HG03139 (cell line): ENCODE measurements at regions not wholly inside any gene's neighbourhood (a gene's known extent, or its start where the extent isn't known, plus 50 kb on each side); places are given as distances from the start of the nearest gene placed in this dataset.
"Not testable (repeated sequence)": the region's sequence is repeated elsewhere in the genome, so short reads cannot be mapped to it uniquely, and the experiment has no call there.

ENCODE experiments used
- ATAC-seq: cut with Tn5 transposase; IDR thresholded peaks from one replicate; pipeline ENCODE4 v1.9.1; 2021; ENCODE audit not compliant: unreplicated experiment

DNA sequence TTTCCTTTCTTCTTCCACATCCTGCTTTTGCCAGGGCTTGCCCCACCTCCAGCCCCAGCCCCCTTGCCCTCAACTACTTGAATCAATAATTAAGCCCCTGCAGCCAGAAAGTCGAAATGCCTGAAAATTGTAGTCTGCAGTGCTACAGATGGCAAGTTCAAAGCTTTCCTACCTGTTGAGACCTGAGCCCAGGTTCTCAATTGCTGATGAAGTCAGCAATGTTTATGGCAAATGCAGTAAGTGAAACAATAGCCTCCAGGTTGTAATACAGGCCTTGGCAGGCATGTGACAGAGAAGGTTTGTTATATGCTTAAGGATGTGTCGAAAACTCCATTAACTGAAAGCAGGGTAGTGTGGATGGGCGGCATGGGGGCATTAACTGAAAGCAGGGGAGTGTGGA, 181.1 kb upstream of the SESN3 start:
- no peak for ATAC-seq

DNA sequence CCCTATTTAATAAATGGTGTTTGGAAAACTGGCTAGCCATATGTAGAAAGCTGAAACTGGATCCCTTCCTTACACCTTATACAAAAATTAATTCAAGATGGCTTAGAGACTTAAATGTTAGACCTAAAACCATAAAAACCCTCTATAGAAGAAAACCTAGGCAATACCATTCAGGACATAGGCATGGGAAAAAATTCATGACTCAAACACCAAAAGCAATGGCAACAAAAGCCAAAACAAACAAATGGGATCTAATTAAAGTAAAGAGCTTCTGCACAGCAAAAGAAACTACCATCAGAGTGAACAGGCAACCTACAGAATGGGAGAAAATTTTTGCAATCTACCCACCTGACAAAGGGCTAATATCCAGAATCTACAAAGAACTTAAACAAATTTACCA, 179.7 kb upstream of the SESN3 start:
- not testable (repeated sequence) for ATAC-seq

DNA sequence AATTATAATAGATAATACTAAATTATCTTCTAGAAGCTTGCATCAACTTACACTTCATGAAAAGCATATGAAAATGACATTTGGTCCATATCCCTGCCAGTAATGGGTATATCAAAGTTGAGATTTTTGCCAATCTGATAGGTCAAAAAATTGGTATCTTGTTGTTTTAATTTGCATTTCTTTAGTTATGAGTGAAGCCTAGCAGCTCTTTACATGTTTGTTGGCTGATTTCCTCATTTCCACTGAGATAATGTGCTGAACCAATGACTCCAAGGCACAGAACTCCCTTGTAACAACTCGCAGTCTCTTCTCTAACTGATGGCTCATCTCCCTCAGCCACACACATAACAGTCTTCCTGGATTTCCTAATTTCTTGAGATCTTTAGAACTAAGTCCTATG, 175.3 kb upstream of the SESN3 start:
- ATAC-seq = no peak

DNA sequence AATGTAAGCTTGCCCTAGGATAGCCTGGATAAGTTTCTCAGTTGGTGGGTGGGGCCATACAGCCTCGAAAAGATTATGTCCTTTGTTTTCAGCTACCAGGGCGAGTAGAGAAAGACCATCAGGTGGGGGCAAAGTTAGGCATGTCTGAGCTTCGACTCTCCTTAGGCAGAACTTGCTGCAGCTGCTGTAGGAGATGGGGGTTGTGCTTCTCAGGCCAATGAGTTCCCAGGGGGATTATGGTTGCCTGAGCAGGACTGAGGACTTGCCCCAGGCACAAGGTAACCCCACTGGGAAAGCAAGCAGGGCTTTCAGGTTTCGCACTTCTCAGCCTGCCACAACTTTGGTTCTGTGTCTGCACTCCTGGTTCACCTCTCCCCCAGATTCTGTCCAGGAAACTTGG, 173.4 kb upstream of the SESN3 start:
- no peak for ATAC-seq

DNA sequence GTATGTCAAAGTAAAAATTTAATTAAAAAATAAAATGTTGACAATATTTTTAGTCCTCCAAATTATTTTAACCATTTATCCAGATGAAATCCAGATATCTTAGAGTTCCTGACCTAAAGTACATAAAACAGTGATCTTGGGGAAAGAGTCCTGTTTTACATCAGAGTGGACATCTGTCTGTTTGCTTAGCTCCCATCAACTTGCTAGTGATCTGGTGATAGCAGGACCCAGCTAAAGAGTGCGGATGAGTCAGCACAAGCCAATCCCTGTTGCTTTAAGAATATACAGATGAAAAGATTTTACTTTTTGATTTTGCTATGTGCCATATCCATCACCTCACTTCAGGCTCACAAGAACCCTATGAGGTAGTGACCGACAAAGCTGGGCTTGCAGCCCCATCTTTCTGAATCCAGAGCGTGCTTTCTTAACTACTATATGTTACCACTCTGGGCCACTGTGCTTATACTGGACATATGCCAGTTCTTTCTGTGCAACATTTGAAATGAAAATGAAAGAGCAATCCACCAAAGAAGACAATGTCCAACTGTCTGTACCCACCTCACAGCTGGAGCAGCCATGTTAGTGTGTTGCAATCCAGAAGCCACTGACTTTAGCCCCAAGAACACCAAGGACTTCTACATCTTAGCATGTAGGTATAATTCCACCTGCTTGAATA, 167.6 kb upstream of the SESN3 start:
- ATAC-seq = no peak

DNA sequence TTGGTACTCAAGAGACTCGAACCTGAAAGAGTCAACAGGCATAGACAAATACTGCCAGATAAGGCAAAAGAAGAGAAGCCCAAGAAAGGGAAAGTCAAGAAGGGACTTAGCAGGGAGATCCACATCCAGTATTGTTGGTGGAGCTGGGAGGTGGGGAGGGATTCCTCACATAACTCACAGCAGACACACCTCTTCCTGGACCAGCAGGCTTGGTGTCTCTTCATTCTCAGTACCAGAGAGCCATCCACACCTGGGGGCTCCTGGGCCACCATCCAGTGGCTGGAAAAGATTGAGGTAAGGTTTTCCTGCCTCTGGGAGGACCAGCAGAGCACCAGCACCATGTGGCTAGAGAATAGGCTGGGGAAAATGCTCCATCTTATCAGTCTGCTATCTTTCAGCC, 161.6 kb upstream of the SESN3 start:
- ATAC-seq = no peak

DNA sequence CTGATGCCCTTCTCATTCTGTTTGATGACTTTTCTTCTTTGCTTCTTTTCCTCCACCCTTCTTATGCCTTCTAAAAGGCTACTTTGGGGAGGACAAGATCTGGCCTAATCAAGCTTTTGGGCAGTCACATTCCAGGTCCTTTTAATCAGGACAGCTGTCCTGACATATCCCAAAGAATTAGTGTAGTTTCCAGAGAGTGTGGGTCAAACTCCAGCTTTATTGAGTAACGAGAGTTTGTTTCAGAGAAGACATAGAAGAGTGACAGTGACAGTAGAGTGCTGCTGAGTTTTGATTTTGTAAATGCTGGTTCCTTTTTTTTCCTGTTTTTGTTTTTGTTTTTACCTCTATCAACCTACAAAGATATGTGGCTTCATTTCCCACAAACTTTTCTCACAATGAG, 158.4 kb upstream of the SESN3 start:
- ATAC-seq = no peak

DNA sequence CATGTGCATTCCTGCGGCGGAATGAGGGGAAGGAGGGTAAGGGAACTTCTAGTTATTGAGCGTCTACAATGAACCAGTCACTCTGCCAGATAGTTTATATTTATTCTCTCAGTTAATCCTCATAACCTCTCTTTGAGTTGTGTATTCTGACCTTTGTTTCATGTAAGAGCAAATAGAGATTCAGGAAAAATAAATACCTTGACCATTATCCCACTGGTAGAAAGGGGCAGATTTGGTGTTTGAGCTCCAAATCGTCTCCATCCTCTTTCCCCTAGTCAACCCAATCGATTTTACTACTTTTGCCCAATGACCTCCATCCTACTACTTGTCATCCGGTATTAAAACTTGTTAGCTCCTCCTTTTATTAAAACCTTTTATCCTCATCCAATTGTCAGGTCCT, 157.1 kb upstream of the SESN3 start:
- no peak for ATAC-seq

DNA sequence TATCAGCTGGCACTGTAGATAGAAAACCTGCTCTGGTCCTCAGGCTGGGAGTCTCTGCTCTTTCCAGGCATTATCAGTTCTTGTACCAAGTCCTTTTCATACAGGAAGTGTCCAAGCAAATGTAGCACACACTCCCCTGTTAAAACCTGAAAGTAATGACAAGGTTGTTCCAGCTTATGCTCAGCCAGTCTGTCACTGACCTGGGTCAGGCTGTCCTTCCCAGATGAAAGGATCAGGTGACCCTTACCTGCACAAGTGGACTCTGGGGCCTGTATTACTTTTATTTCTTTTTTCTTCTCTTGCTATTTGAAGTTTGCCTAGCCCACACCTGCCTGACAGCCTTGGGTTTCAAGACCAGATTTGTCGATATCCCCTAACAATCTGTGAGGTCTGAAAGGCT, 156.3 kb upstream of the SESN3 start:
- ATAC-seq = no peak

DNA sequence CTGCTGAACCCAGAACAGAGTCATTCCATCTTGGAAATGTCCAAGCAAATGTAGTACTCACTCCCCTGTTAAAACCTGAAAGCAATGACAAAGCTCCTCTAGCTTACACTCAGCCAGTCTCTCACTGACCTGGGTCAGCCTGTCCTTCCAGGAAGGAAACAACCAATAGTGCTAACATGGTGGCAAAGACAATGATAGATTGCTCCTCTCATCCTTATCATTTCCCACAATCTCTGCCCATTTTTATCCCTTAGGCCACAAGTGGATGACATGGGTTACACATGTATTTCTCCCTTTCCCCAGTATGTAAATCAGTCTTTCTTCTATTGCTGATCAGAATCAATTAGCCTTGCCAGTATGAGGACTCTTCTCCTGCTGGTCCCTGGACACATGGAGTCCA, 154.6 kb upstream of the SESN3 start:
- no peak for ATAC-seq

DNA sequence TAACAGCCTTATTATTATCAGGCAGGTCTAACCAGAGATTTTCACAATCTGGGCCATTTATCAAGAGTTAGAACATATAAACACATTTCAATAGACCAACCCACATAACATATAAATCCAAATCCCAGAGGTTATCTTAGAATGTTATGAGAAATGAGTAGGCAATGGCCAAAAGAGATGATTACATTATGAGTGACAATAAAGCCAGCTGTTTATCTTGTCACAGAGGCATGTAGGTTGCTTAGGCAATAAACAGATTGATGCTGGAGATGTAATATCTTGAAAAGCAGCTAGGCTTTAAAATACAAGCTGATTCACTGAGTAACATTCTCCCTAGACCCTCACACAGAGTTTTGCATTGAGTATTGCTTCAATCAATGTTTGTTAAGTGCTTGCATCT, 148.5 kb upstream of the SESN3 start:
- no peak for ATAC-seq

DNA sequence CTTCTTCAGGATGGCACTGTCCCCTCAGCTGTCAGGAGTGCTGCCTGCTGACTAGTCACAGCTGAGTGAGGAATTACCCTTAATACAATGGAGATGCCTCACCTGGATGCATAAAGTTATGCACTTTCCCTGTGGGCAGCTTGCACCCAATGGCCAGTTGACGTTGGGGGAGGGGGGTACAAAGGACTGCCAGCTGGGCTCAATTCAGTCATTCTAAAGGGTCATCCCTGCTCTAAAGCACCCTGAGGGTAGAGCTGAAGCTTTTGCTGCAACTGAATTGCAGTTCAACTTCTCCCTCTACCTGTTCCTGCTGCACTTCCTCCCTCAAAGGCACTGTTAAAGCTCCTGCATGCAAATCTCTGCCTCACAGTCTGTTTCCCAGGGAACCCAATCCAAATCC, 147.8 kb upstream of the SESN3 start:
- no peak for ATAC-seq

DNA sequence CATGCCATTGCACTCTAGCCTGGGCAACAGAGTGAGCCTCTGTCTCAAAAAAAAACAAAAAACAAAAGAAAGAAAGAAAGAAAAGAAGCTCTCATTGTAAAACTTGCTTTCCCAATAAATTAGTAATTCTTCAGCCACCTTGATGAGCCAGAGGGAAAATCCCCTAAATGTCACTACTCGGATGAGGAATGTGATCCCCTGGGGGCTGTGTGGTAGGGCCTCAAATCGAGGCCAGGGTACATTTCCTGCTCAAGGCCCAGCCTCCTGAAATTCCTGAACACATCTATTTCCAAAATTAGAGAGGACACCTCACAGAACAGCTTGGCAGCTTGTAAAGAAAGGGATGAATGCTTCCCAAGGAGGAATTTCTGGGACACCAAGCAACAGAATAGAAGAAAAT, 147.1 kb upstream of the SESN3 start:
- ATAC-seq = no peak

DNA sequence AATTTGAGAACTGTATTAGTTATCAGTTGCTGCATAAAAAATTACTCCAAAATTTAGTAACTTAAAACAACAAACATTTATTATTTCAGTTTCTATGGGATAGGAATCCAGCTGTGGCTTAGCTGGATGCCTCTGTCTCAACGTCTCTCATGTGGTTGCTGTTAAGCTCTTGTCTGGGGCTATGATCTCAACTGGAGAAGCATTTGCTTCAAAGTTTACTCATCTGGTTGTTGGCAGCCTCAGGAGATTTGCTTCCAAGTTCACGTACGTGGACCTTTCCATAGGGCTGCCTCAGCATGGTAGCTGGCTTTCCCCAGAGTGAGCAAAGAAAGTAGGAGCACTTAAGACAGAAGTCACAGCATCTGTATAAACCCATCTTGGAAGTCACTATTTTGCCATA, 144.9 kb upstream of the SESN3 start:
- no peak for ATAC-seq

DNA sequence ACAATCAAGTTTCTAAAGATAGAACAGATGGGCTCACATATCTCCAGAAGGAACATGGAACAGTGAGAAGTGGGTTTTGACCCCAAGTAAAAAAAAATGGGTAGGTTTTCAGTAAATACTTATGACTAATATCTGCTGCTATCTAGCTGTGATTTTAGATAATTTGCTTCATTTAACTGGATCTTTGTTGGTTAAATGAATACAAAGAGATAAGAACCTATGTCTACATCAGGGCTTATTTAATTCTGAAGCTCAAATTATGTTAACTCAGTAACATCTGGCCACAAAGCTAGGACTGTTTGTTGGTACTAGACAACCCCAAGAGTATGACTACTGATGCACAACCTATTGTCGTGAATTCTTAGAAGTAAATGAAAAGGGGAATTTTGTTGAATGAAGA, 144.4 kb upstream of the SESN3 start:
- no peak for ATAC-seq

DNA sequence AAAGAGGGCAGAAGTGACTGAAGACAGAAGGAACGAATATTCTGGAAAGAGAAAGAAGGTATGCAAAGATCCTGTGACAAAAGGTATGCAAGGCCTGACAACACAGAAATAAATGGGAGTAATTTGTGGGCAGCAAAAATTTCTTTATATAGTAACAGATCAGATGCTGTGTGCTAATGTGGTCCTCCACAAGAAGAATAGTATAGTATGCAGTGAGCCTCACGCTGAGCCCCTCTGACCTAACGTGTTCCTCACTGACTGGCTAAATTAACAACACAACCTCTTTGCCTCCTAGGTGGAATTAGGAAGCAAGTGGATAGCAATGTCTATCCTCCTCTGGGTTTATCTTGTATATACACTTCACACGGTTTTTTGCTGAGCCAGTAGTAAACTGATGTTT, 143.1 kb upstream of the SESN3 start:
- ATAC-seq = no peak

DNA sequence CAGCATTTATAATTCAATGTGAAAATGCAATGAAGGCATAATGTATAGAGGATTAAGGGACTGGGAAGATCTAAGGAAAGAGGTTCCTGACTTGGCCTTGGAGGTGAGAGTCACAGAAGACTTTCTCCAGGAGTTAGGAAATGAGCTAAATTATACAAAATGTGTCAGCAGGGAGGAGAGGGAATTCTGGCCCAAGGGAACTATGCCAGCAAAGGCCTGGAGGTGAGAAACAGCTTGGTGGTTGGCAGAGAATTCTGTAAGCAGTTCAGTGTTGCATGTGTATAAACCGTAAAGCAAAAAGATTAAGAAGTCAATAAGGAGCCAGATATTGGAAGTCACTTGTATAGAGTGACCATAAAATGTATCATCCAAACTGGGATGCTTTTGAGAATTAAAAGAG, 142.2 kb upstream of the SESN3 start:
- ATAC-seq = no peak

DNA sequence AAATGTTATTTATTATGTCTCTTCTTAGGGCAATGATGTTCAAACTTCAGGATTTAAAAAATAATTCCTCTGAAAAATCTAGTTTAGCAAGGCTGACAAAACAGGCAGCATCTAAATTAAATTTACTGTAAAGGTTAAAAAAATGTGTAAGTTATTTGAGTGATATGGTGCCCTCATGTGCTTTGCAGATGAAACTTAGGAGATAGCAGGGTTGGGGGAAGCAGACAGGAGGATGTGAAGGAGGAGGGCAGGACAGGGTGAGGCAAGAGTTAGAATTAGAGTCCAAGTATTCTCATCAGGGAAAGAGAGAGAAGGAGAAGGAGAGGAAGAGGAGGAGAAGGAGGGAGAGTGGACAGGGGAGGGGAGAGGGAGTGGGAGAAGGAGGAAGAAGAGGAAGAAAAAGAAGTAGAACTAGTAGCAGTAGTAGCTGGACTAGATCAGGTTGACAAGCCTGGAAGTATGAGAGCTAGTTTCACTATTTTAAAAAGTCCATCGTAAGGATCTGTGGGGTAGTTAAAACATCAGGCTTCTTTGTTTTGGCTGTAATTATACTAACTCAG, 141.2 kb upstream of the SESN3 start:
- no peak for ATAC-seq

DNA sequence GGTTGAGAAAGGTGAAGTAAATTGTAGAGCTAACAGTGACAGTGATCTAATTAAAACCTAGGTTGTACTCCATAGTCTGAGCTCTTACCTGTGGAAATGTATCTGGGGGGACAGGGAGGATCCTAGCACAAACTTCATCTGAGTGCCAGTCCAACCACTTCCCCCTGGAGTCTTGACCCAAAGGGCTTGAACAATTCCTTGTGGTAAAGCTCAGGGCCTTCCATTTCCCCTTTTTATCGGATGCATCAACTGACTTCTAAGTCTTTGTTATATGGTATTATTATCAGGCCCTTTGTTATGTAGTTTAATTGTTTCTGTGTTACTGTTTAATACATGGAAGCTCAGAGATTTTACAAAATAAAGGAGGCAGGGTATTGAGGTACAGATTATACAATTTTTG, 140.2 kb upstream of the SESN3 start:
- no peak for ATAC-seq

DNA sequence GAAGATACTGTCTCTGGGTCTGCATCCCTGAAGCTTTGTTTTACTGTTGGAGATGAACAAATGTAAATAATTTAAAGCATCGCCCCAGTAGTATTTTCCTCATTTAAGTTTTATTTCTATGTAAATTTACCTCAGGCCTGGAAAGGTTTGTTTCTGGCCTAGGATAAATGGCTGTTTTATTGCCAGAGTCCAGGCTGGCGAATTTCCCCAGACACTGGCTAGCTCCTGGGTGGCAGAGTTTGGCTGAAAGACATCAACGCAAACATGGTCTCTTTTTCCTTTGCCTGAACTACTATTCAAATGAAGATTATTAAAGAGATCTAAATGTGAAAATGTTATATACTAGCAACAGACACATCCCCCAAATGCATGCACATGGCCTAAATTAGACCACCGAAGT, 136.7 kb upstream of the SESN3 start:
- ATAC-seq = no peak

DNA sequence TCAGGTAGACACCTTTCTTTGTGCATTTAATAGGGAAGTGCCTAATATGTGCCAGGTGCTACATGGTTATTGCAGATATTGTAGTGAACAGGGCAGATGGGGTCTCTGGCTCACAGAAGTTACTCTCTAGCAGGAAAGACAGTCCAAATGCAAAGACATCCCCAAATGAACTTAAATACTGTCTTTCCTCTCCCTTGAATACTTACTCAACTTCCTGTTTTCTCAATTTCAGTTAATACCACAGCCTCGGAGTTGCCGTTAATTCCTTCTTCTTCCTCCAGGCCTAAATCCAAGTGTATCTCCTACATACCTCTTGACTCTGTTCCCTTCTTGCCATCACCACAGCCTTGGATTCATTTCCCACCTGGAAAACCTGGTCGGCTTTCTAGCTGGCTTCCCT, 134.3 kb upstream of the SESN3 start:
- ATAC-seq = no peak

DNA sequence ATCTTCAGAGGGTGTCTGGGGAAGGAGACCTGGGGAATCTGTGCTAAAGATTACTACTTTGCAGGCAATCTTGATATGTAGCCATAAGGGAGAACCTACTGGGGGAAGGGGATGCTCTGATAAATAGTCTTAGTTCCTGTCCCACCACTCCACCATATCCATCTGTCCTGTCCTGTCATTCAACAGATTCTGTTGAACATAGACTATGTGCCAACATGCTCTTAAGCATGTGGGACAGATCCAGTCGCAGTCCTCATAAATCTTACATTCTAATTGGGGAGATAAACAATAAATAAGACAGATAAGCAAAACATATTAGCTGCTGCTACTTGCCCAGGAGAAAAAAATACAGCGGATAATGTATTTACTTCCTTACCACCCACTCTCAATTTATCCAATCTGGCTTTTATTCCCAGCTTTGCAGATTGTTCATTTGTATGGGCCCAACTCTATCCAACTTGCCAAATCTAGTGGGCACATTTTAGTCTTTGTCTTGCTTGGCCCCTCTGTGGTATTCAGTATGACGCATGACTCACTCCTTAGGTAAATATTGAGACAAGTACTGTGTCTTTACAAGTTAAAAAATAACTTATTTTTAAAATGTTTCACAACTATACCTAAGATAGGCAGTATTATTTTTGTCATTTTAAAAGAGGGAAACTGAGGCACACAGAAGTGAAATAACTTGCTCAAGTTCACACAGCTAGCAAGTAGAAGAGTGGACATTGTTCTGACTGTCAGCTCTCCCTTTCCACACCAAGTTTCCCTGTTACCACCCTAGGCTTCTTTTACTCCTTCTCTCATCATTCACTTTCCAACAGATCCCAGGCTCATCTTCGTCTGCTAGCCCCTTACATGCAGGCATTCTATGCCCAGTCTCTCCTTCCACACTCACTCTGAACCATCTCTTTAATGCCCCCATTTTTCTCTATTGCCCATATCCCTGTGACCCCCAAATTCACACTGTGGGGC, 133.6 kb upstream of the SESN3 start:
- ATAC-seq = no peak
